ENCODE measurements at regions not wholly inside any gene's neighbourhood (a gene's known extent, or its start where the extent isn't known, plus 50 kb on each side); places are given as distances from the start of the nearest gene placed in this dataset.

DNA sequence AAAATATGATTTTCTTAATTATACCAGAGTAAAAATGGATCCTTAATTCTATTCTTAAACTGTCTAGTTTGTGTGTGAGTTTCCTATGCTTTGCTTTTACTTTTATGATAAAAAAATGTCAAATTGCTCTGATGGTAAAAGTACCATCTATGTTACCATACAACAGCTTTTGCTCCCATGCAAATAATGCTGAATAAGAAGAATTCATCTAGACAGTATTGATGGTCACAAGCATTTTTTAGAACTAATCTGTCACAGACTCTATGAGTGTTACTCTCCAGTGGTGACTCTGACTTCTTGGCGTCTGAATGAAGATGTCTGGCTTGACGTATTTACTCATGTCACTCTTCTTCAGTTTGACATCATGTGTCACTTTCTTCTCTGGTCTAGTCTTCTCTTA lies 608.1 kb upstream of the RORB start:
- Histone ChIP-seq H3K4me3 (ENCODE audit: extremely low read depth, insufficient read depth, low read length, poor library complexity, severe bottlenecking) (no peak overlapping the region), H3K4me1 (ENCODE audit: control insufficient read depth, insufficient read depth, low read length, poor library complexity, severe bottlenecking) (no peaks in the 10 kb centered on the region), H3K36me3 (ENCODE audit: control insufficient read depth, insufficient read depth, low read length) (no peaks in the 10 kb centered on the region), H3K27ac (ENCODE audit: low read depth, low read length, severe bottlenecking) (no peak overlapping the region), H3K9me3 (ENCODE audit: control insufficient read depth, low read length) (no peaks in the 10 kb centered on the region)
- WGBS, 2 experiments (ENCODE audit: insufficient coverage in 2 of 2), result 91 to 100% methylated on average over 2 of the region's 2 CpGs

DNA sequence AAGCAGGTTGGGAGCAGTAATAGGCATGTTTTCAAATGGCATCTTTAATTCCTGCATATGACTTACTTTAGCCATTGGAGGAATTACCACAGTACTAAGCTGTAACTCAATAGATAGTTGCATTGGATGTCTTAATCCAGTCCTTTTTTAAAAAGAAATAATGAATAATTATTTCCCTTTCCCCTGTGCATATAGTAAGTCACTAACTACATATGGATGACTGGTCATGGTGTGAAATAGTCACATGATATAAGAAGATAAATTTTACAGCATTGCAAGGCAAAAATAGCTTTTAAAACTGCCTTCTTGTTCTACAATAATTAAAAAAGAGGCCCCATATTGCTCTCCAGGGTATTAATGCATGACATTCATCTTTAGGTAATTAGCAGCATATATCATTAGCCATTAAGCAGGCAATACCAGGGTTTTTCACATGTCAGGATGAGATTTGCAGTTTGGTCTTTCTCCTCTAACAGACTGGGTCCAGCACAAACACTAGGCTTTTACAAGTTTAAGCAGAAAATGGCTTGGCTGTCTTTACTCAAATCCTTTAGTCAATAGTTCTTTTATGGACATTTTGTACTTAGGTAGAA lies 606.4 kb upstream of the RORB start:
- Histone ChIP-seq H3K4me3 (ENCODE audit: extremely low read depth, insufficient read depth, low read length, poor library complexity, severe bottlenecking) (no peak overlapping the region), H3K27ac (ENCODE audit: low read depth, low read length, severe bottlenecking) (no peak overlapping the region)

GRCh38 chr9:73892335-73892734 lies 604.8 kb upstream of the RORB start:
- Histone ChIP-seq H3K4me1 (ENCODE audit: control insufficient read depth, insufficient read depth, low read length, poor library complexity, severe bottlenecking) (no peaks in the 10 kb centered on the region), H3K4me3 (ENCODE audit: extremely low read depth, insufficient read depth, low read length, poor library complexity, severe bottlenecking) (no peak overlapping the region), H3K9me3 (ENCODE audit: control insufficient read depth, low read length) (no peaks in the 10 kb centered on the region), H3K27ac (ENCODE audit: low read depth, low read length, severe bottlenecking) (no peak overlapping the region), H3K36me3 (ENCODE audit: control insufficient read depth, insufficient read depth, low read length) (no peaks in the 10 kb centered on the region)
- WGBS, 2 experiments (ENCODE audit: insufficient coverage in 2 of 2), result 88% methylated on average over 1 of the region's 3 CpGs; no CpG with 5 or more reads in 1 of the 2 experiments

More for the DNA sequence above, 606.4 kb upstream of the RORB start:
- H3K36me3 ChIP-seq (ENCODE audit: control insufficient read depth, insufficient read depth, low read length), result no peaks in the 10 kb centered on the region
- H3K9me3 ChIP-seq (ENCODE audit: control insufficient read depth, low read length), result no peaks in the 10 kb centered on the region
- no peaks in the 10 kb centered on the region for H3K4me1 ChIP-seq (ENCODE audit: control insufficient read depth, insufficient read depth, low read length, poor library complexity, severe bottlenecking)

GRCh38 chr9:73893230-73893629 lies 603.9 kb upstream of the RORB start:
- Histone ChIP-seq H3K27ac (ENCODE audit: low read depth, low read length, severe bottlenecking) (no peak overlapping the region), H3K4me1 (ENCODE audit: control insufficient read depth, insufficient read depth, low read length, poor library complexity, severe bottlenecking) (no peaks in the 10 kb centered on the region), H3K9me3 (ENCODE audit: control insufficient read depth, low read length) (no peaks in the 10 kb centered on the region), H3K4me3 (ENCODE audit: extremely low read depth, insufficient read depth, low read length, poor library complexity, severe bottlenecking) (no peak overlapping the region), H3K36me3 (ENCODE audit: control insufficient read depth, insufficient read depth, low read length) (no peaks in the 10 kb centered on the region)

GRCh38 chr9:73896061-73896460 lies 601.1 kb upstream of the RORB start:
- Histone ChIP-seq H3K9me3 (ENCODE audit: control insufficient read depth, low read length) (no peaks in the 10 kb centered on the region), H3K4me1 (ENCODE audit: control insufficient read depth, insufficient read depth, low read length, poor library complexity, severe bottlenecking) (no peaks in the 10 kb centered on the region), H3K27ac (ENCODE audit: low read depth, low read length, severe bottlenecking) (no peak overlapping the region), H3K4me3 (ENCODE audit: extremely low read depth, insufficient read depth, low read length, poor library complexity, severe bottlenecking) (no peak overlapping the region), H3K36me3 (ENCODE audit: control insufficient read depth, insufficient read depth, low read length) (no peaks in the 10 kb centered on the region)
- 83% methylated on average over 1 of the region's 2 CpGs; no CpG with 5 or more reads in 1 of the 2 experiments for WGBS, 2 experiments (ENCODE audit: insufficient coverage in 2 of 2)

- H3K9me3 ChIP-seq (ENCODE audit: control insufficient read depth, low read length), result no peaks in the 10 kb centered on the region
- H3K27ac ChIP-seq (ENCODE audit: low read depth, low read length, severe bottlenecking), result no peak overlapping the region
- 60 to 83% methylated on average over 1 of the region's 1 CpG for WGBS, 2 experiments (ENCODE audit: insufficient coverage in 2 of 2)
- H3K4me1 ChIP-seq (ENCODE audit: control insufficient read depth, insufficient read depth, low read length, poor library complexity, severe bottlenecking), result no peaks in the 10 kb centered on the region
- H3K4me3 ChIP-seq (ENCODE audit: extremely low read depth, insufficient read depth, low read length, poor library complexity, severe bottlenecking), result no peak overlapping the region
- H3K36me3 ChIP-seq (ENCODE audit: control insufficient read depth, insufficient read depth, low read length), result no peaks in the 10 kb centered on the region
Observed at GRCh38 chr9:73906671-73907070, 590.5 kb upstream of the RORB start.

DNA sequence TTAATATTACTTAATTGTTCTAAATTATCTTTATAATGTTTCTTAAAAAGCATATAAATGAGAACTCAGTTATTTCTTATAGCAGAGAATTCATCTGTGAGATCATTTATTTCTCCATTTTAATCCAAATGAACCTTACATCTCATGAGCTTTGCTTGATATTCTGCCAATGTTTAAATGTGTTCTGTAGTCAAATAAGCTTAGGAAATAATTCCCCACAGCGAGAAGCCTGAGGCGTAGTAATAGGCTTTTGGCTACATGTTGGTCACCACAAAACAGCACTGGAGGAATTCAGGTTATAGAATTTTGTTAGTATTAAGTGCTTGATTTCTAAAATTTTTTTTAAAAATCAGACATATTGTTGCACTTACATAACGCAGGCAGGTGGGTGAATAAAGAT lies 585.3 kb upstream of the RORB start:
- Histone ChIP-seq H3K27ac (ENCODE audit: low read depth, low read length, severe bottlenecking) (no peak overlapping the region), H3K9me3 (ENCODE audit: control insufficient read depth, low read length) (no peaks in the 10 kb centered on the region), H3K36me3 (ENCODE audit: control insufficient read depth, insufficient read depth, low read length) (no peaks in the 10 kb centered on the region), H3K4me3 (ENCODE audit: extremely low read depth, insufficient read depth, low read length, poor library complexity, severe bottlenecking) (no peak overlapping the region), H3K4me1 (ENCODE audit: control insufficient read depth, insufficient read depth, low read length, poor library complexity, severe bottlenecking) (no peaks in the 10 kb centered on the region)
- WGBS, 2 experiments (ENCODE audit: insufficient coverage in 2 of 2), result 100% methylated on average over 1 to 2 of the region's 3 CpGs

- Histone ChIP-seq H3K9me3 (ENCODE audit: control insufficient read depth, low read length) (no peaks in the 10 kb centered on the region), H3K4me1 (ENCODE audit: control insufficient read depth, insufficient read depth, low read length, poor library complexity, severe bottlenecking) (no peaks in the 10 kb centered on the region), H3K27ac (ENCODE audit: low read depth, low read length, severe bottlenecking) (no peak overlapping the region), H3K36me3 (ENCODE audit: control insufficient read depth, insufficient read depth, low read length) (no peaks in the 10 kb centered on the region), H3K4me3 (ENCODE audit: extremely low read depth, insufficient read depth, low read length, poor library complexity, severe bottlenecking) (no peak overlapping the region)
- WGBS, 2 experiments (ENCODE audit: insufficient coverage in 2 of 2), result 67 to 74% methylated on average over 4 to 5 of the region's 6 CpGs
Observed at GRCh38 chr9:73916016-73916673, 581.0 kb upstream of the RORB start.

- Histone ChIP-seq H3K27ac (ENCODE audit: low read depth, low read length, severe bottlenecking) (no peak overlapping the region), H3K4me1 (ENCODE audit: control insufficient read depth, insufficient read depth, low read length, poor library complexity, severe bottlenecking) (no peaks in the 10 kb centered on the region), H3K36me3 (ENCODE audit: control insufficient read depth, insufficient read depth, low read length) (no peaks in the 10 kb centered on the region), H3K9me3 (ENCODE audit: control insufficient read depth, low read length) (no peaks in the 10 kb centered on the region), H3K4me3 (ENCODE audit: extremely low read depth, insufficient read depth, low read length, poor library complexity, severe bottlenecking) (no peak overlapping the region)
- 94% methylated on average over 2 of the region's 3 CpGs; no CpG with 5 or more reads in 1 of the 2 experiments for WGBS, 2 experiments (ENCODE audit: insufficient coverage in 2 of 2)
Observed at GRCh38 chr9:73919712-73920111, 577.4 kb upstream of the RORB start.

DNA sequence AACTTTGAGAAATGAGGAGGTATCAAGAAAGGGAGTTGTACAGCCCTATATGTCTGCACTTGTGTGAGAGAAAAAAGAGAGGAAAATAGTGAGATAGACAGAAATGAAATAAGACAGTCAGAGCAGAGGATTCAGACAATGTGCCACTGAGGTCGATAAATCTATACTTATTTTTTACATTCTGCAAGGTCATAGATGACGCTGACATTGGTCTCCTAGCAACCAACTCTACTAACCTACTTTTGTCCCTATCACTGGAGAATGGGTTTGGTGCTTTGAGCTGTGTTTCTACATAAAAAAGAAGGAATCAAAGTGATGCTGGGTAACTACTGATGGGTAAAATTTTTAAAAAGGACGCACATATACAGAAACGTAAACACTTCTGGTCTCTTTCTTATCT lies 573.3 kb upstream of the RORB start:
- no peak overlapping the region for H3K27ac ChIP-seq (ENCODE audit: low read depth, low read length, severe bottlenecking)
- H3K36me3 ChIP-seq (ENCODE audit: control insufficient read depth, insufficient read depth, low read length), result no peaks in the 10 kb centered on the region
- H3K9me3 ChIP-seq (ENCODE audit: control insufficient read depth, low read length), result no peaks in the 10 kb centered on the region
- H3K4me1 ChIP-seq (ENCODE audit: control insufficient read depth, insufficient read depth, low read length, poor library complexity, severe bottlenecking), result no peaks in the 10 kb centered on the region
- no peak overlapping the region for H3K4me3 ChIP-seq (ENCODE audit: extremely low read depth, insufficient read depth, low read length, poor library complexity, severe bottlenecking)
- 83% methylated on average over 1 of the region's 4 CpGs; no CpG with 5 or more reads in 1 of the 2 experiments for WGBS, 2 experiments (ENCODE audit: insufficient coverage in 2 of 2)

DNA sequence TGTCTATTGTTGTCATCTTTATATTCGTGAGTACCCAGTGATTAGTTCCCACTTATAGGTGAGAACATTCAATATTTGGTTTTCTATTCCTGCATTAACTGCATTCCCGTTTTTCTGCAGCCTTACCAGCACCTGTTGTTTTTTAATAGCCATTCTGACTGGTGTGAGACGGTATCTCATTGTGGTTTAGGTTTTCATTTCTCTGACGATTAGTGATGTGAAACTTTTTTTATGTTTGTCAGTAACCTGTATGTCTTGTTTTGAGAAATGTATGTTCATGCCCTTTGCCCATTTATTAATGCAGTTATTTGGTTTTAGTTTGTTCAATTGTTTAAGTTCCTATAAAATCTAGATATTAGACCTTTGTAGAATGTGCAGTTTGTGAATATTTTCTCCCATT lies 546.0 kb upstream of the RORB start:
- H3K4me1 ChIP-seq (ENCODE audit: control insufficient read depth, insufficient read depth, low read length, poor library complexity, severe bottlenecking), result no peaks in the 10 kb centered on the region
- no peak overlapping the region for H3K4me3 ChIP-seq (ENCODE audit: extremely low read depth, insufficient read depth, low read length, poor library complexity, severe bottlenecking)
- 67 to 81% methylated on average over 1 to 2 of the region's 4 CpGs for WGBS, 2 experiments (ENCODE audit: insufficient coverage in 2 of 2)
- H3K9me3 ChIP-seq (ENCODE audit: control insufficient read depth, low read length), result no peaks in the 10 kb centered on the region
- no peaks in the 10 kb centered on the region for H3K36me3 ChIP-seq (ENCODE audit: control insufficient read depth, insufficient read depth, low read length)
- H3K27ac ChIP-seq (ENCODE audit: low read depth, low read length, severe bottlenecking), result no peak overlapping the region
